Liver (tissue), 7 donors: ENCODE measurements at regions not wholly inside any gene's neighbourhood (a gene's known extent, or its start where the extent isn't known, plus 50 kb on each side); places are given as distances from the start of the nearest gene placed in this dataset.
A peak's percentile ranks its signal among the peaks of the same experiment; 100 is the strongest.

Source experiments
- DNase-seq: peaks from one replicate; pipeline ENCODE4 v3.0.0-alpha.2; 2017; ENCODE audit warnings: low spot score
- H3K27ac ChIP-seq, 2 donors: one replicate each; pipeline ENCODE4 v1.7.0; 2013; ENCODE audit warnings: inconsistent platforms in 2 of 2, low read length in 2 of 2, control low read depth in 1 of 2, low read depth in 1 of 2, mild to moderate bottlenecking in 1 of 2
- H3K27me3 ChIP-seq, 4 donors: one replicate each; pipeline versions ENCODE4 v1.6.1 to v1.7.0; 2013; ENCODE audit warnings: low read length in 3 of 4, inconsistent platforms in 1 of 4, mild to moderate bottlenecking in 1 of 4, moderate library complexity in 1 of 4; ENCODE audit not compliant: control insufficient read depth in 4 of 4, insufficient read depth in 4 of 4
- H3K36me3 ChIP-seq, 4 donors: one replicate each; pipeline versions ENCODE4 v1.6.1 to v1.7.0; 2013; ENCODE audit warnings: low read length in 3 of 4, mild to moderate bottlenecking in 3 of 4, low read depth in 1 of 4, moderate library complexity in 1 of 4; ENCODE audit not compliant: control insufficient read depth in 4 of 4, insufficient read depth in 3 of 4
- H3K4me1 ChIP-seq, 4 donors: one replicate each; pipeline versions ENCODE4 v1.6.1 to v1.7.0; 2013; ENCODE audit warnings: low read length in 3 of 4, mild to moderate bottlenecking in 3 of 4, moderate library complexity in 1 of 4; ENCODE audit not compliant: control insufficient read depth in 4 of 4, insufficient read depth in 4 of 4
- H3K4me3 ChIP-seq, 3 donors: one replicate each; pipeline versions ENCODE4 v1.6.1 to v1.7.0; 2013; ENCODE audit warnings: low read length in 3 of 3, control low read depth in 1 of 3, low read depth in 1 of 3, mild to moderate bottlenecking in 1 of 3
- H3K9ac ChIP-seq, 2 donors: one replicate each; pipeline ENCODE4 v1.7.0; 2013; ENCODE audit warnings: low read length in 2 of 2, mild to moderate bottlenecking in 2 of 2, moderate library complexity in 2 of 2, control low read depth in 1 of 2, low read depth in 1 of 2
- H3K9me3 ChIP-seq, 4 donors: one replicate each; pipeline versions ENCODE4 v1.6.1 to v1.7.0; 2013; ENCODE audit warnings: low read length in 3 of 4; ENCODE audit not compliant: control insufficient read depth in 4 of 4
- EGR1 ChIP-seq, 2 donors: IDR thresholded peaks; 2 replicates each; pipeline ENCODE4 v1.6.1; 2016 to 2018; ENCODE audit warnings: antibody characterized with exemption in 2 of 2, low read depth in 2 of 2
- FOXA1 ChIP-seq: IDR thresholded peaks from 2 replicates; pipeline ENCODE4 v1.6.1; 2016; ENCODE audit warnings: antibody characterized with exemption
- GABPA ChIP-seq, 2 donors: IDR thresholded peaks in 1 of 2; conservative IDR thresholded peaks in 1 of 2; 2 replicates each; pipeline ENCODE4 v1.6.1; 2016; ENCODE audit warnings: antibody characterized with exemption in 2 of 2, mild to moderate bottlenecking in 1 of 2, moderate library complexity in 1 of 2
- HNF4A ChIP-seq, 2 donors: conservative IDR thresholded peaks; 2 replicates each; pipeline ENCODE4 v1.6.1; 2016; ENCODE audit warnings: antibody characterized with exemption in 2 of 2, mild to moderate bottlenecking in 2 of 2
- JUND ChIP-seq, 2 donors: IDR thresholded peaks; 2 replicates each; pipeline ENCODE4 v1.6.1; 2016; ENCODE audit warnings: antibody characterized with exemption in 2 of 2
- MAX ChIP-seq: IDR thresholded peaks from 2 replicates; pipeline ENCODE4 v1.6.1; 2016; ENCODE audit warnings: antibody characterized with exemption
- RAD21 ChIP-seq, 2 donors: IDR thresholded peaks; 2 replicates each; pipeline ENCODE4 v1.6.1; 2016; ENCODE audit warnings: antibody characterized with exemption in 2 of 2, mild to moderate bottlenecking in 2 of 2
- RXRA ChIP-seq, 2 donors: IDR thresholded peaks; 2 replicates each; pipeline ENCODE4 v1.6.1; 2017 to 2018; ENCODE audit warnings: antibody characterized with exemption in 2 of 2, mild to moderate bottlenecking in 1 of 2
- ZBTB33 ChIP-seq: IDR thresholded peaks from 2 replicates; pipeline ENCODE4 v1.6.1; 2016; ENCODE audit warnings: antibody characterized with exemption
- WGBS: extraction: QIAGEN DNeasy Blood & Tissue Kit; methylation state at CpG from one replicate; pipeline ENCODE4 v1.1.7; 2013; 5-methylcytosine and 5-hydroxymethylcytosine counted together
- donor health status: healthy.
- donor health status: healthy.
- donor health status: healthy.
- donor health status: healthy.

GRCh38 chr2:20549691-20550348 lies 101.1 kb downstream of the HS1BP3 start:
- Histone ChIP-seq H3K9ac (no peak overlapping the region), H3K36me3 (no peaks in the 10 kb centered on the region), H3K9me3 (no peaks in the 10 kb centered on the region), H3K4me1 (peaks cover 0 to 3% (median 1%) of the 10 kb centered on the region in 4 donors), H3K27me3 (no peaks in the 10 kb centered on the region), H3K4me3 (no peak overlapping the region), H3K27ac (no peak overlapping the region)
- DNase-seq, result no peak
- WGBS, result 84% methylated on average over 1 of the region's 1 CpG
- TF ChIP-seq JUND (IDR thresholded peaks at IDR 0.05), result no peak

GRCh38 chr2:20551260-20551944 lies 99.5 kb downstream of the HS1BP3 start:
- H3K27ac ChIP-seq, result no peak overlapping the region
- no peaks in the 10 kb centered on the region for H3K27me3 ChIP-seq
- no peak overlapping the region for H3K9ac ChIP-seq
- no peaks in the 10 kb centered on the region for H3K36me3 ChIP-seq
- no peak for DNase-seq
- peaks cover 0 to 3% (median 1%) of the 10 kb centered on the region in 4 donors for H3K4me1 ChIP-seq
- no peak overlapping the region for H3K4me3 ChIP-seq
- H3K9me3 ChIP-seq, result no peaks in the 10 kb centered on the region
- TF ChIP-seq RAD21 (IDR thresholded peaks at IDR 0.05), result peak in 1 of 2 donors; percentile 39
- TF ChIP-seq JUND (IDR thresholded peaks at IDR 0.05), result no peak
- TF ChIP-seq RXRA (IDR thresholded peaks at IDR 0.05), result peak in 1 of 2 donors; percentile 12
- no peak for TF ChIP-seq MAX
- peak in 1 of 2 donors; percentile 3 for TF ChIP-seq HNF4A (conservative IDR thresholded peaks at IDR 0.05)
- no peak for TF ChIP-seq EGR1 (IDR thresholded peaks at IDR 0.05; ENCODE audit: low read depth in 2 of 2)
- TF ChIP-seq ZBTB33, result no peak
- WGBS, result 61% methylated on average over 9 of the region's 9 CpGs

GRCh38 chr2:20551945-20552328 lies 99.0 kb downstream of the HS1BP3 start:
- TF ChIP-seq GABPA (IDR thresholded peaks at IDR 0.05 in 1 of 2, conservative IDR thresholded peaks at IDR 0.05 in 1 of 2) (no peak), JUND (IDR thresholded peaks at IDR 0.05) (no peak), EGR1 (IDR thresholded peaks at IDR 0.05; ENCODE audit: low read depth in 2 of 2) (no peak), ZBTB33 (no peak), FOXA1 (no peak)
- Histone ChIP-seq H3K9ac (no peak overlapping the region), H3K4me1 (peaks cover 0 to 3% (median 1%) of the 10 kb centered on the region in 4 donors), H3K27ac (no peak overlapping the region), H3K4me3 (no peak overlapping the region), H3K9me3 (no peaks in the 10 kb centered on the region), H3K27me3 (no peaks in the 10 kb centered on the region), H3K36me3 (no peaks in the 10 kb centered on the region)
- 93% methylated on average over 5 of the region's 5 CpGs for WGBS
- DNase-seq, result no peak
